ENCODE measurements at regions not wholly inside any gene's neighbourhood (a gene's known extent, or its start where the extent isn't known, plus 50 kb on each side); places are given as distances from the start of the nearest gene placed in this dataset.

- TF ChIP-seq POLR2A (IDR thresholded peaks at IDR 0.05; ENCODE audit: low read depth, low read length) (no peak), TAF1 (IDR thresholded peaks at IDR 0.05; ENCODE audit: low read depth, low read length) (no peak), POLR2AphosphoS5 (IDR thresholded peaks at IDR 0.05; ENCODE audit: low read depth, low read length) (no peak)
Observed at GRCh38 chr1:38528623-38529022, 330.9 kb downstream of the RRAGC start.

Measured in GM12891 (cell line).